Middle frontal gyrus (tissue), 1 donor: ENCODE measurements at regions not wholly inside any gene's neighbourhood (a gene's known extent, or its start where the extent isn't known, plus 50 kb on each side); places are given as distances from the start of the nearest gene placed in this dataset.
"Not testable (repeated sequence)": the region's sequence is repeated elsewhere in the genome, so short reads cannot be mapped to it uniquely, and the experiment has no call there.

ENCODE experiments used
- DNase-seq: peaks from one replicate; pipeline ENCODE4 v3.0.0-alpha.2; 2015; ENCODE audit warnings: low spot score; ENCODE audit errors: extremely low spot score

GRCh38 chr10:121690152-121690848 lies 92.1 kb upstream of the FGFR2 start:
- no peak for DNase-seq

- DNase-seq = no peak
Measured at GRCh38 chr10:121687095-121687813, 89.0 kb upstream of the FGFR2 start.

- no peak for DNase-seq
Measured at GRCh38 chr10:121684276-121684675, 86.0 kb upstream of the FGFR2 start.

GRCh38 chr10:121683816-121684215 lies 85.6 kb upstream of the FGFR2 start:
- no peak for DNase-seq

GRCh38 chr10:121683366-121683765 lies 85.1 kb upstream of the FGFR2 start:
- no peak for DNase-seq

GRCh38 chr10:121681997-121682687 lies 83.9 kb upstream of the FGFR2 start:
- DNase-seq = no peak

- no peak for DNase-seq
Measured at GRCh38 chr10:121680879-121681655, 82.8 kb upstream of the FGFR2 start.

- no peak for DNase-seq
Measured at GRCh38 chr10:121679916-121680315, 81.7 kb upstream of the FGFR2 start.

GRCh38 chr10:121678631-121679174 lies 80.5 kb upstream of the FGFR2 start:
- DNase-seq = no peak

- DNase-seq = no peak
Measured at GRCh38 chr10:121677880-121678279, 79.6 kb upstream of the FGFR2 start.

GRCh38 chr10:121675344-121675743 lies 77.1 kb upstream of the FGFR2 start:
- DNase-seq = no peak

- DNase-seq = no peak
Measured at GRCh38 chr10:121674885-121675284, 76.6 kb upstream of the FGFR2 start.

GRCh38 chr10:121672733-121673132 lies 74.5 kb upstream of the FGFR2 start:
- no peak for DNase-seq

- DNase-seq = not testable (repeated sequence)
Measured at GRCh38 chr10:121669840-121670239, 71.6 kb upstream of the FGFR2 start.

- DNase-seq = no peak
Measured at GRCh38 chr10:121669028-121669374, 70.8 kb upstream of the FGFR2 start.

GRCh38 chr10:121668314-121669027 lies 70.2 kb upstream of the FGFR2 start:
- DNase-seq = no peak

- no peak for DNase-seq
Measured at GRCh38 chr10:121667948-121668313, 69.7 kb upstream of the FGFR2 start.

- no peak for DNase-seq
Measured at GRCh38 chr10:121665809-121666208, 67.6 kb upstream of the FGFR2 start.

- DNase-seq = no peak
Measured at GRCh38 chr10:121664671-121665070, 66.4 kb upstream of the FGFR2 start.

- no peak for DNase-seq
Measured at GRCh38 chr10:121662945-121663917, 65.0 kb upstream of the FGFR2 start.
